ENCODE measurements at regions not wholly inside any gene's neighbourhood (a gene's known extent, or its start where the extent isn't known, plus 50 kb on each side); places are given as distances from the start of the nearest gene placed in this dataset.

- CTCF ChIA-PET = no interaction called here
These were observed 1096.6 kb downstream of the PCDH17 start for GRCh38 chr13:58728126-58728525.

DNA sequence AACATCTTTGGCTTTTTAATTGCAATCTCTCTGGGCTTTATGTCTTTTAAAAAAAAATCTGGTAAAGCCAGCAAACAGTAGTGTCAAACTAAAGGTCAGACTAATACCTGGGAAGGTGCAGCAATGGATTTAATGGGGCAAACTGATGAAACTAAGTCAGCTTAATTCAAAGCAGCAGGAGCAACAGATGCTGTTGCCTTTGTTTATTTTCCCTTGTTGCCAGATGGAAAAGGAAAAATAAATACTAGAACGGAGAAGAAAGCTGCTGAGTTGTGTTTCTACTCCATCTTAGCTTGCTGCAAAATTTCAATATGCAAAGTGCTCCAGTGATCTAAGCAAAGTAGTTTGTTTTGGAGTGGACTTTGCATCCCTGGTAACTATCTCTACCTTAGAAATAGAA, 1097.8 kb downstream of the PCDH17 start:
- ChIA-PET POLR2A (no interaction called here), CTCF (interaction anchor here (1.5 kb wide), 1 partner anchor 1105 kb away, joined by 3 read pairs; no protein-coding TSS in a partner anchor)
- no peak for DNase-seq (ENCODE audit: extremely low spot score)
- no peak for TF ChIP-seq CTCF (IDR thresholded peaks at IDR 0.05; ENCODE audit: control extremely low read depth, extremely low read depth, low read depth, missing control alignments)

More at GRCh38 chr13:58728126-58728525, 1096.6 kb downstream of the PCDH17 start:
- TF ChIP-seq CTCF (IDR thresholded peaks at IDR 0.05; ENCODE audit: control extremely low read depth, extremely low read depth, low read depth, missing control alignments) = no peak
- POLR2A ChIA-PET = no interaction called here
- no peak for DNase-seq (ENCODE audit: extremely low spot score)

DNA sequence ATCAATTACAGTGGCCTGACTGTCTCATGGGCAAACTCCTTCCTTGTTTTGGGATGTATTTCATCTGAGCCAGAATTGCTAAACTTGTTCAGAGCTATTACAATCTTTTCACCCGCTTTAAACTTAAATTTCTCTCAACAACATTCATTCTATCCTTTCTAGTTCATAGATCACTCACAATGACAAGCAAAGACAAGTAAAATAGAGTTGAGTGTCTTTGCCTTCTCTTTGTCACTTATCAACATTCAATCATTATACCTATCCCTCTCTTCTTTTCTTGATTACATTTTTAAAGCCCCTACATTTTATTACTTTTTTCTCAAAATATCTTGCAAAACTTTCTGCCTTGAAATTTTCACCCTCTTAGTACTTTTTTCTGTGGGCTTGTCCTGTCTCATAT, 1113.1 kb downstream of the PCDH17 start:
- POLR2A ChIA-PET = no interaction called here
- TF ChIP-seq CTCF (IDR thresholded peaks at IDR 0.05; ENCODE audit: control extremely low read depth, extremely low read depth, low read depth, missing control alignments) = no peak
- CTCF ChIA-PET = no interaction called here
- no peak for DNase-seq (ENCODE audit: extremely low spot score)

- no peak for TF ChIP-seq CTCF (IDR thresholded peaks at IDR 0.05; ENCODE audit: control extremely low read depth, extremely low read depth, low read depth, missing control alignments)
- CTCF ChIA-PET = interaction anchor here (1.0 kb wide), 1 partner anchor 9 kb away, joined by 3 read pairs; no protein-coding TSS in a partner anchor
- POLR2A ChIA-PET = no interaction called here
- no peak for DNase-seq (ENCODE audit: extremely low spot score)
These were observed 1136.0 kb downstream of the PCDH17 start for GRCh38 chr13:58767566-58767965.

DNA sequence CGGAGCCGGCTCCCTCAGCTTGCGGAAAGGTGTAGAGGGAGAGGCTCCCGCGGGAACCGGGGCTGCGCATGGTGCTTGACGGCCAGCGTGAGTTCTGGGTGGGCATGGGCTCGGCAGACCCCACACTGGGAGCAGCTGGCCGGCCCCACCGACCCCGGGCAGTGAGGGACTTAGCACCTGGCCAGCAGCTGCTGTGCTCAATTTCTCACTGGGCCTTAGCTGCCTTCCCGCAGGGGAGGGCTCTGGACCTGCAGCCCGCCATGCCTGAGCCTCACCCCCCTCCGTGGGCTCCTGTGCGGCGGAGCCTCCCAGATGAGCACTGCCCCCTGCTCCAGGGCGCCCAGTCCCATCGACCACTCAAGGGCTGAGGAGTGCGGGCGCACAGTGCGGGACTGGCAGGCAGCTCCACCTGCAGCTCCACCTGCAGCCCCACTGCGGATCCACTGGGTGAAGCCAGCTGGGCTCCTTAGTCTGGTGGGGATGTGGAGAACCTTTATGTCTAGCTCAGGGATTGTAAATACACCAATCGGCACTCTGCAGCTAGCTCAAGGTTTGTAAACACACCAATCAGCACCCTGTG, 1141.8 kb downstream of the PCDH17 start:
- POLR2A ChIA-PET = no interaction called here
- no peak for TF ChIP-seq CTCF (IDR thresholded peaks at IDR 0.05; ENCODE audit: control extremely low read depth, extremely low read depth, low read depth, missing control alignments)
- DNase-seq (ENCODE audit: extremely low spot score) = no peak
- CTCF ChIA-PET = no interaction called here

- no peak for DNase-seq (ENCODE audit: extremely low spot score)
- ChIA-PET POLR2A (no interaction called here), CTCF (no interaction called here)
- TF ChIP-seq CTCF (IDR thresholded peaks at IDR 0.05; ENCODE audit: control extremely low read depth, extremely low read depth, low read depth, missing control alignments) = no peak
These were observed 1151.2 kb downstream of the PCDH17 start for GRCh38 chr13:58782736-58783135.

- DNase-seq (ENCODE audit: extremely low spot score) = no peak
- ChIA-PET POLR2A (no interaction called here), CTCF (no interaction called here)
- no peak for TF ChIP-seq CTCF (IDR thresholded peaks at IDR 0.05; ENCODE audit: control extremely low read depth, extremely low read depth, low read depth, missing control alignments)
These were observed 1161.3 kb downstream of the PCDH17 start for GRCh38 chr13:58792854-58793253.
